ENCODE measurements at regions not wholly inside any gene's neighbourhood (a gene's known extent, or its start where the extent isn't known, plus 50 kb on each side); places are given as distances from the start of the nearest gene placed in this dataset.

DNA sequence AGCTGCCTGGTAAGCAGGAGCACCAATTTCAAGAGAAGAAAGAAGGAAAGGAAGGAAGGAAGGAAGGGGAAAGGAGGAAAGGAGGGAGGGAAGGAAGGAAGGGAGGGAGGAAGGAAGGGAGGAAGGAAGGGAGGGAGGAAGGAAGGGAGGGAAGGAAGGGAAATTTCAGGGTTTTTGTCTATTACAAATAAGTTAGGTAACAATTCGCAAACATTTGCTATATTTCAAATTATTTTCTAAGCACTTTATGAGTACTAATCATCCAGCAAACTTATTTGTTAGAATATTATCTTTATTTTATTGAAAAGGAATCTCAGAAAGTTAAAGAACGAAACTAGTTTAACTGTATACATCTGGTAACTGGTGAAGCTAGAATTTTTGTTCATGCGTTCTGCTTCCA, 921.7 kb downstream of the TBL1XR1 start:
- in situ Hi-C loops (cut with HindIII; ENCODE audit: low pct_ligation_motif_present, low sequenced_read_pairs): no loop called here
- Histone ChIP-seq H3K27me3 (replicated peaks) (no peaks in the 10 kb centered on the region), H3K4me3 (ENCODE audit: low read depth, low read length) (no peak overlapping the region), H3K36me3 (replicated peaks) (no peaks in the 10 kb centered on the region), H3K27ac (no peak overlapping the region)
- no peak for DNase-seq
- TF ChIP-seq CTCF (IDR thresholded peaks at IDR 0.05; ENCODE audit: low read depth, low read length, missing control alignments): no peak

- Histone ChIP-seq H3K27ac (no peak overlapping the region), H3K36me3 (replicated peaks) (no peaks in the 10 kb centered on the region), H3K27me3 (replicated peaks) (no peaks in the 10 kb centered on the region), H3K4me3 (ENCODE audit: low read depth, low read length) (no peak overlapping the region)
- DNase-seq: no peak
- TF ChIP-seq CTCF (IDR thresholded peaks at IDR 0.05; ENCODE audit: low read depth, low read length, missing control alignments): no peak
- in situ Hi-C loops (cut with HindIII; ENCODE audit: low pct_ligation_motif_present, low sequenced_read_pairs): no loop called here
These were observed 922.2 kb downstream of the TBL1XR1 start for GRCh38 chr3:176275113-176275512.

GRCh38 chr3:176274161-176274560, 923.1 kb downstream of the TBL1XR1 start:
- in situ Hi-C loops (cut with HindIII; ENCODE audit: low pct_ligation_motif_present, low sequenced_read_pairs): no loop called here
- H3K4me3 ChIP-seq (ENCODE audit: low read depth, low read length): no peak overlapping the region
- no peak for TF ChIP-seq CTCF (IDR thresholded peaks at IDR 0.05; ENCODE audit: low read depth, low read length, missing control alignments)
- H3K27me3 ChIP-seq (replicated peaks): no peaks in the 10 kb centered on the region
- H3K36me3 ChIP-seq (replicated peaks): no peaks in the 10 kb centered on the region
- H3K27ac ChIP-seq: no peak overlapping the region
- no peak for DNase-seq

GRCh38 chr3:176262071-176262470, 935.2 kb downstream of the TBL1XR1 start:
- no peak for TF ChIP-seq CTCF (IDR thresholded peaks at IDR 0.05; ENCODE audit: low read depth, low read length, missing control alignments)
- Histone ChIP-seq H3K36me3 (replicated peaks) (no peaks in the 10 kb centered on the region), H3K27me3 (replicated peaks) (no peaks in the 10 kb centered on the region), H3K4me3 (ENCODE audit: low read depth, low read length) (no peak overlapping the region), H3K27ac (no peak overlapping the region)
- in situ Hi-C loops (cut with HindIII; ENCODE audit: low pct_ligation_motif_present, low sequenced_read_pairs): no loop called here
- no peak for DNase-seq

DNA sequence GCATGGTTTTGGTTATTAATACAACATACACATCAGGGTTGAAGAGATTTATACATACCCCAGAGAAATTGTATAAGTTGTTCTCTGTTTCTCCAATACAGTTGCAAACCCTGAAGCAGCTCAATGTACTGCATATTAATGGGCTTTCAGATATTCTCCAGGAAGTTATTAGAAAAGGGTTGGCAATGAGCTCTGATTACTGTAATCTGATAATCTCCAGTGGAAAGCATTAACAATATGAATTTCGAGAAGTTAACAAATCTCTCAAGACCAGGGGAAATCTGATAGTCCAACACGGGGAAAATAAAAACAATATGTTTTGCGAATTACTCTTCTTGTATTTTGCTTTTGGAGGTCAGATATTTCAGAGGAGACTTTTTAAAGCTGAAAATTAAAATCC, 950.1 kb downstream of the TBL1XR1 start:
- no peak for TF ChIP-seq CTCF (IDR thresholded peaks at IDR 0.05; ENCODE audit: low read depth, low read length, missing control alignments)
- Histone ChIP-seq H3K36me3 (replicated peaks) (no peaks in the 10 kb centered on the region), H3K27ac (no peak overlapping the region), H3K27me3 (replicated peaks) (no peaks in the 10 kb centered on the region), H3K4me3 (ENCODE audit: low read depth, low read length) (no peak overlapping the region)
- DNase-seq: no peak
- in situ Hi-C loops (cut with HindIII; ENCODE audit: low pct_ligation_motif_present, low sequenced_read_pairs): no loop called here

DNA sequence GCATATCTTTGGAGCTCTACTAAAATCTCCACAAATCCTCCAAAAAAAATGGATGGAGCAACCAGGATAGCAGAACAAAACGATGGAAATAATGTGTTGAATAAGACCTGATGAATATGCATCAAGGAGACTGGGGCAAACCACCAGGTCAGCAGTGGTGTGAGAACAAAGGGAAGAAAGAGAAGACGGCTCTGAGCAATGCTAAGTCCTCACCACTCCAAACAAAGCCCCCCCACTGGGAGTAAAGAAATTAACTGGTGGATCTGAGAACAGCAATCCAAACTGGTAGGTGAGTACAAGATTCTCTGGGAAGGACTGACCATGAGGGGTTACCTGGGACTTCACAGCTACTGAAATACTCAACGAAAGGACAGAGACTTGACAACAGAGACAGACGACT, 977.3 kb downstream of the TBL1XR1 start:
- DNase-seq: no peak
- TF ChIP-seq CTCF (IDR thresholded peaks at IDR 0.05; ENCODE audit: low read depth, low read length, missing control alignments): no peak
- Histone ChIP-seq H3K27ac (no peak overlapping the region), H3K27me3 (replicated peaks) (no peaks in the 10 kb centered on the region), H3K4me3 (ENCODE audit: low read depth, low read length) (no peak overlapping the region), H3K36me3 (replicated peaks) (no peaks in the 10 kb centered on the region)
- in situ Hi-C loops (cut with HindIII; ENCODE audit: low pct_ligation_motif_present, low sequenced_read_pairs): no loop called here
